Stimulated activated naive CD8-positive, alpha-beta T cell treated with anti-CD3 and anti-CD28 coated beads, Interleukin-15, Interleukin-2, amounts not matched to agents 100 U/mL and 50 U/mL, for 24 hours (primary cell): ENCODE measurements at regions not wholly inside any gene's neighbourhood (a gene's known extent, or its start where the extent isn't known, plus 50 kb on each side); places are given as distances from the start of the nearest gene placed in this dataset.
"Not testable (repeated sequence)": the region's sequence is repeated elsewhere in the genome, so short reads cannot be mapped to it uniquely, and the experiment has no call there.

Experiments
- ATAC-seq: fragments of 150-1000 bp; cut with Tn5 transposase; one replicate; pipeline ENCODE4 v1.10.0; 2021
- DNase-seq: peaks from one replicate; pipeline ENCODE4 v3.0.0; 2021

GRCh38 chr10:45515630-45516029 is 141.6 kb downstream of the ALOX5 start:
- DNase-seq, result no peak
- no peak for ATAC-seq

- DNase-seq (no peak), ATAC-seq (no peak)
These were observed 140.6 kb downstream of the ALOX5 start for GRCh38 chr10:45514291-45515270.

- no peak for ATAC-seq
- no peak for DNase-seq
These were observed 139.5 kb downstream of the ALOX5 start for GRCh38 chr10:45513551-45513950.

- not testable (repeated sequence) for DNase-seq, ATAC-seq
These were observed 137.9 kb downstream of the ALOX5 start for GRCh38 chr10:45511926-45512325.

- DNase-seq (no peak), ATAC-seq (no peak)
These were observed 135.5 kb downstream of the ALOX5 start for GRCh38 chr10:45509491-45509890.

GRCh38 chr10:45505311-45505710 is 131.3 kb downstream of the ALOX5 start:
- no peak for DNase-seq
- ATAC-seq, result no peak

GRCh38 chr10:45502458-45502857 is 128.4 kb downstream of the ALOX5 start:
- ATAC-seq (no peak), DNase-seq (no peak)

GRCh38 chr10:45501791-45502190 is 127.8 kb downstream of the ALOX5 start:
- no peak for ATAC-seq
- no peak for DNase-seq

GRCh38 chr10:45500798-45501197 is 126.8 kb downstream of the ALOX5 start:
- ATAC-seq (no peak), DNase-seq (no peak)

GRCh38 chr10:45500304-45500703 is 126.3 kb downstream of the ALOX5 start:
- ATAC-seq, result no peak
- no peak for DNase-seq

- ATAC-seq (no peak), DNase-seq (no peak)
These were observed 121.6 kb downstream of the ALOX5 start for GRCh38 chr10:45495438-45496152.
